ENCODE measurements at regions not wholly inside any gene's neighbourhood (a gene's known extent, or its start where the extent isn't known, plus 50 kb on each side); places are given as distances from the start of the nearest gene placed in this dataset.

DNA sequence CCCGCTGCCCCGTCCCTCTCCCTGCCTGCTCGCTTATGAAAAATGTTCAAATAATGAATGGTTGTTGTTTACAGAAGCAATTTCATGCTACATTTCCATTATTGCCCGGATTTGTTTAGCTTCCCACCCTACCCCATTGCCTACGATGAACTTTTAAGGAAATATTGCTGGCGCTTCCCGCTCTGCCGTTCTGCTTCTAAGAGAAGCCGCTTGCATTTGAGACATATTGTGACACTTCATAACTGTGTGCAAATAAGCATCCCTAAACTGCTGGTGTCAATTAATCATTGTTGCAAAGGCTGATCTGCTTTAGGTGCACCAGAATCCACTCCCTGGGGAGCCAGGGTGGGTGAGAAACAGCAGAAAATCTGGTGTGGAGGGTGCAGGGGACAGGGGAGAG lies 52.3 kb upstream of the LMO1 start:
- DNase-seq (ENCODE audit: low read depth, low spot score) = no peak
- intact Hi-C loops (cut with micrococcal nuclease) = loop anchor here (5.0 kb wide), 1 partner anchor 89 kb away; no protein-coding TSS in a partner anchor
- POLR2A ChIA-PET = no interaction called here
- Histone ChIP-seq H4K20me1 (replicated peaks; ENCODE audit: control insufficient read depth, extremely low read depth, insufficient read depth, low read length) (no peaks in the 10 kb centered on the region), H3K4me2 (ENCODE audit: insufficient read depth, low read length) (no peak overlapping the region), H2AFZ (ENCODE audit: low read depth, low read length) (no peak overlapping the region), H3K4me1 (ENCODE audit: control insufficient read depth, extremely low read depth, insufficient read depth, low read length) (no peaks in the 10 kb centered on the region), H3K27ac (ENCODE audit: insufficient read depth, low read depth, low read length) (no peak overlapping the region), H3K9ac (replicated peaks; ENCODE audit: extremely low read depth, insufficient read depth, low read length) (no peak overlapping the region), H3K9me1 (replicated peaks; ENCODE audit: control insufficient read depth, extremely low read depth, insufficient read depth, low read length) (no peaks in the 10 kb centered on the region), H3K9me3 (replicated peaks; ENCODE audit: control insufficient read depth, insufficient read depth, low read length) (no peaks in the 10 kb centered on the region), H3K4me3 (replicated peaks in 1 of 3; ENCODE audit: insufficient read depth in 1 of 3, low read depth in 1 of 3, low read length in 3 of 3) (no peak overlapping the region), H3K36me3 (ENCODE audit: control insufficient read depth in 2 of 2, extremely low read depth in 1 of 2, insufficient read depth in 2 of 2, low read length in 2 of 2) (no peaks in the 10 kb centered on the region), H3K27me3 (ENCODE audit: control insufficient read depth in 2 of 2, insufficient read depth in 2 of 2, low read length in 2 of 2) (no peaks in the 10 kb centered on the region), H3K79me2 (ENCODE audit: control insufficient read depth, insufficient read depth, low read length) (no peaks in the 10 kb centered on the region)
- dilution Hi-C loops (cut with MboI; ENCODE audit: extremely low pct_ligation_motif_present, low sequenced_read_pairs) = no loop called here
- no TSS peak for BruUV-seq (replicated peaks)
- no peak for FAIRE-seq
- TF ChIP-seq FOS (IDR thresholded peaks at IDR 0.05; ENCODE audit: borderline replicate concordance, insufficient read depth, low read length) (no peak), GATA2 (IDR thresholded peaks at IDR 0.05; ENCODE audit: insufficient read depth, insufficient read length, low read depth, low read length) (no peak), MAX (IDR thresholded peaks at IDR 0.05; ENCODE audit: insufficient read depth, insufficient read length) (no peak), POLR2AphosphoS5 (IDR thresholded peaks at IDR 0.05; ENCODE audit: insufficient read depth, low read depth, low read length) (no peak), MYC (IDR thresholded peaks at IDR 0.05; ENCODE audit: low read depth, low read length) (no peak), POLR2A (IDR thresholded peaks at IDR 0.05; ENCODE audit: low read depth, low read length) (no peak), JUN (IDR thresholded peaks at IDR 0.05; ENCODE audit: borderline replicate concordance, insufficient read depth, insufficient read length, low read depth) (no peak)
- CTCF ChIA-PET = no interaction called here

- Histone ChIP-seq H3K4me3 (replicated peaks in 1 of 3; ENCODE audit: insufficient read depth in 1 of 3, low read depth in 1 of 3, low read length in 3 of 3) (no peak overlapping the region), H3K9me3 (replicated peaks; ENCODE audit: control insufficient read depth, insufficient read depth, low read length) (no peaks in the 10 kb centered on the region), H3K79me2 (ENCODE audit: control insufficient read depth, insufficient read depth, low read length) (no peaks in the 10 kb centered on the region), H4K20me1 (replicated peaks; ENCODE audit: control insufficient read depth, extremely low read depth, insufficient read depth, low read length) (no peaks in the 10 kb centered on the region), H3K4me2 (ENCODE audit: insufficient read depth, low read length) (no peak overlapping the region), H2AFZ (ENCODE audit: low read depth, low read length) (no peak overlapping the region), H3K27ac (ENCODE audit: insufficient read depth, low read depth, low read length) (no peak overlapping the region), H3K4me1 (ENCODE audit: control insufficient read depth, extremely low read depth, insufficient read depth, low read length) (no peaks in the 10 kb centered on the region), H3K9me1 (replicated peaks; ENCODE audit: control insufficient read depth, extremely low read depth, insufficient read depth, low read length) (no peaks in the 10 kb centered on the region), H3K36me3 (ENCODE audit: control insufficient read depth in 2 of 2, extremely low read depth in 1 of 2, insufficient read depth in 2 of 2, low read length in 2 of 2) (no peaks in the 10 kb centered on the region), H3K9ac (replicated peaks; ENCODE audit: extremely low read depth, insufficient read depth, low read length) (no peak overlapping the region), H3K27me3 (ENCODE audit: control insufficient read depth in 2 of 2, insufficient read depth in 2 of 2, low read length in 2 of 2) (no peaks in the 10 kb centered on the region)
- CTCF ChIA-PET = no interaction called here
- FAIRE-seq (no peak), DNase-seq (ENCODE audit: low read depth, low spot score) (no peak)
- POLR2A ChIA-PET = interaction anchor here (0.6 kb wide), 1 partner anchor 484 kb away, joined by 3 read pairs; no protein-coding TSS in a partner anchor
- no TSS peak for BruUV-seq (replicated peaks)
- dilution Hi-C loops (cut with MboI; ENCODE audit: extremely low pct_ligation_motif_present, low sequenced_read_pairs) (no loop called here), intact Hi-C loops (cut with micrococcal nuclease) (loop anchor here (5.0 kb wide), 1 partner anchor 88 kb away; no protein-coding TSS in a partner anchor)
- no peak for TF ChIP-seq POLR2A (IDR thresholded peaks at IDR 0.05; ENCODE audit: low read depth, low read length)
- TF ChIP-seq MYC (IDR thresholded peaks at IDR 0.05; ENCODE audit: low read depth, low read length) = no peak
- TF ChIP-seq, protein P1, sequence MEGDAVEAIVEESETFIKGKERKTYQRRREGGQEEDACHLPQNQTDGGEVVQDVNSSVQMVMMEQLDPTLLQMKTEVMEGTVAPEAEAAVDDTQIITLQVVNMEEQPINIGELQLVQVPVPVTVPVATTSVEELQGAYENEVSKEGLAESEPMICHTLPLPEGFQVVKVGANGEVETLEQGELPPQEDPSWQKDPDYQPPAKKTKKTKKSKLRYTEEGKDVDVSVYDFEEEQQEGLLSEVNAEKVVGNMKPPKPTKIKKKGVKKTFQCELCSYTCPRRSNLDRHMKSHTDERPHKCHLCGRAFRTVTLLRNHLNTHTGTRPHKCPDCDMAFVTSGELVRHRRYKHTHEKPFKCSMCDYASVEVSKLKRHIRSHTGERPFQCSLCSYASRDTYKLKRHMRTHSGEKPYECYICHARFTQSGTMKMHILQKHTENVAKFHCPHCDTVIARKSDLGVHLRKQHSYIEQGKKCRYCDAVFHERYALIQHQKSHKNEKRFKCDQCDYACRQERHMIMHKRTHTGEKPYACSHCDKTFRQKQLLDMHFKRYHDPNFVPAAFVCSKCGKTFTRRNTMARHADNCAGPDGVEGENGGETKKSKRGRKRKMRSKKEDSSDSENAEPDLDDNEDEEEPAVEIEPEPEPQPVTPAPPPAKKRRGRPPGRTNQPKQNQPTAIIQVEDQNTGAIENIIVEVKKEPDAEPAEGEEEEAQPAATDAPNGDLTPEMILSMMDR (IDR thresholded peaks at IDR 0.05; ENCODE audit: extremely low read depth in 1 of 2, insufficient read depth in 1 of 2, low read depth in 1 of 2, low read length in 2 of 2) = no peak
- TF ChIP-seq MAX (IDR thresholded peaks at IDR 0.05; ENCODE audit: insufficient read depth, insufficient read length) = no peak
- TF ChIP-seq EZH2 (IDR thresholded peaks at IDR 0.05; ENCODE audit: borderline replicate concordance, low read depth, low read length, severe bottlenecking) = no peak
- no peak for TF ChIP-seq FOS (IDR thresholded peaks at IDR 0.05; ENCODE audit: borderline replicate concordance, insufficient read depth, low read length)
Measured at GRCh38 chr11:8315463-8315862, 51.8 kb upstream of the LMO1 start.
